HG03378 (cell line): ENCODE measurements at regions not wholly inside any gene's neighbourhood (a gene's known extent, or its start where the extent isn't known, plus 50 kb on each side); places are given as distances from the start of the nearest gene placed in this dataset.

Experiments used
- ATAC-seq: cut with Tn5 transposase; IDR thresholded peaks from one replicate; pipeline ENCODE4 v1.9.1; 2021; ENCODE audit warnings: mild to moderate bottlenecking, moderate library complexity; ENCODE audit not compliant: unreplicated experiment

- no peak for ATAC-seq
Observed at GRCh38 chr3:59698091-59698490, 648.3 kb upstream of the CFAP20DC start.

GRCh38 chr3:59696783-59697182, 647.0 kb upstream of the CFAP20DC start:
- no peak for ATAC-seq

- ATAC-seq: no peak
Observed at GRCh38 chr3:59695860-59696259, 646.0 kb upstream of the CFAP20DC start.

GRCh38 chr3:59692117-59692516, 642.3 kb upstream of the CFAP20DC start:
- ATAC-seq: no peak

- ATAC-seq: no peak
Observed at GRCh38 chr3:59690886-59691285, 641.1 kb upstream of the CFAP20DC start.

GRCh38 chr3:59688636-59689035, 638.8 kb upstream of the CFAP20DC start:
- no peak for ATAC-seq

- ATAC-seq: no peak
Observed at GRCh38 chr3:59685432-59685831, 635.6 kb upstream of the CFAP20DC start.

- no peak for ATAC-seq
Observed at GRCh38 chr3:59684766-59685165, 634.9 kb upstream of the CFAP20DC start.

- ATAC-seq: no peak
Observed at GRCh38 chr3:59680919-59681318, 631.1 kb upstream of the CFAP20DC start.

GRCh38 chr3:59677747-59678702, 628.2 kb upstream of the CFAP20DC start:
- no peak for ATAC-seq

- ATAC-seq: no peak
Observed at GRCh38 chr3:59675495-59675894, 625.7 kb upstream of the CFAP20DC start.

- no peak for ATAC-seq
Observed at GRCh38 chr3:59663076-59663850, 613.4 kb upstream of the CFAP20DC start.

GRCh38 chr3:59660852-59661625, 611.2 kb upstream of the CFAP20DC start:
- ATAC-seq: no peak

- ATAC-seq: no peak
Observed at GRCh38 chr3:59660376-59660775, 610.6 kb upstream of the CFAP20DC start.

GRCh38 chr3:59659755-59660154, 609.9 kb upstream of the CFAP20DC start:
- no peak for ATAC-seq

GRCh38 chr3:59658866-59659265, 609.0 kb upstream of the CFAP20DC start:
- ATAC-seq: no peak

GRCh38 chr3:59658274-59658673, 608.4 kb upstream of the CFAP20DC start:
- no peak for ATAC-seq

GRCh38 chr3:59655418-59656015, 605.7 kb upstream of the CFAP20DC start:
- ATAC-seq: no peak

GRCh38 chr3:59654480-59655417, 604.9 kb upstream of the CFAP20DC start:
- no peak for ATAC-seq

- no peak for ATAC-seq
Observed at GRCh38 chr3:59654123-59654479, 604.3 kb upstream of the CFAP20DC start.
